Neural progenitor cell (in vitro differentiated cells): ENCODE measurements at regions not wholly inside any gene's neighbourhood (a gene's known extent, or its start where the extent isn't known, plus 50 kb on each side); places are given as distances from the start of the nearest gene placed in this dataset.

Experiments
- CTCF ChIP-seq: fragments of 200-600 bp; sonication (generic); IDR thresholded peaks from 2 replicates; pipeline ENCODE4 v1.5.1; 2017; ENCODE audit warnings: antibody characterized with exemption, mild to moderate bottlenecking
- EZH2 ChIP-seq: fragments of 200-600 bp; sonication (generic); IDR thresholded peaks from 2 replicates; pipeline ENCODE4 v1.6.1; 2017; ENCODE audit warnings: antibody characterized with exemption, mild to moderate bottlenecking, moderate library complexity
- EZH2phosphoT487 ChIP-seq: fragments of 200-600 bp; sonication (generic); IDR thresholded peaks from 2 replicates; pipeline ENCODE4 v1.6.1; 2017; ENCODE audit warnings: antibody characterized with exemption

GRCh38 chr9:2263111-2263510 lies 248.0 kb downstream of the SMARCA2 start:
- TF ChIP-seq EZH2 (no peak), CTCF (no peak), EZH2phosphoT487 (no peak)
